CD4-positive, alpha-beta T cell treated with Interferon gamma for 1 hour (primary cell): ENCODE measurements at regions not wholly inside any gene's neighbourhood (a gene's known extent, or its start where the extent isn't known, plus 50 kb on each side); places are given as distances from the start of the nearest gene placed in this dataset.
"Not testable (repeated sequence)": the region's sequence is repeated elsewhere in the genome, so short reads cannot be mapped to it uniquely, and the experiment has no call there.

Source experiments
- DNase-seq: peaks from one replicate; pipeline ENCODE4 v3.0.0-alpha.2; 2020

- DNase-seq: no peak
Measured at GRCh38 chr6:81326881-81327561, 425.5 kb downstream of the TENT5A start.

GRCh38 chr6:81309811-81310210, 442.7 kb downstream of the TENT5A start:
- DNase-seq: no peak

- no peak for DNase-seq
Measured at GRCh38 chr6:81308577-81309279, 443.8 kb downstream of the TENT5A start.

DNA sequence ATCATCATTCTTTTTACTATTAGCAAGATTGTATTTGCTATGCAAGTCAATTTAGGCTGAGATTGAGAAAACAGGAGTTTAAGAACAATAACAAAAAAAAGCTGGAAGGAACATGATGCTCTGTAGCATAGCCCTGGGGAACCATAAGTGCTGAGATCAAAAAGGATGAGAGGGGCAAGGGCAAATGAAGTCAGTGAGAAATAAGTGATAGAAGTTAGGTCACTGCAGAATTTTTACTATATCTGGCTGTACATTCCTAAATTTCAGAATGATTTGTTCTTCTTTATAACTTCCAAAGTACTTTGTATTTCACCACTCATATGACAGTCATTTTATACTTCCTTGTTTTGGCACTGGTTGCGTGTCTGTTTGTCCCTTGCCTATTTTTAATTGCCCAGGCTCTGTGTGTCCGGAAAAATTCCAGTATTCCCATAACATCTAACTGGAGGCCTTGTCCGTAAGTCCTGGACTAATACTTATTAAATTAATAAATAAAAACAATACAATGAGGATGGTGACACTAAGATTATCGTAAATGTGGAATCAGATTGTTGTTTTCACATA, 444.7 kb downstream of the TENT5A start:
- DNase-seq: no peak

- DNase-seq: no peak
Measured at GRCh38 chr6:81304466-81304865, 448.0 kb downstream of the TENT5A start.

- DNase-seq: no peak
Measured at GRCh38 chr6:81300961-81301360, 451.5 kb downstream of the TENT5A start.

- DNase-seq: no peak
Measured at GRCh38 chr6:81298751-81299150, 453.7 kb downstream of the TENT5A start.

DNA sequence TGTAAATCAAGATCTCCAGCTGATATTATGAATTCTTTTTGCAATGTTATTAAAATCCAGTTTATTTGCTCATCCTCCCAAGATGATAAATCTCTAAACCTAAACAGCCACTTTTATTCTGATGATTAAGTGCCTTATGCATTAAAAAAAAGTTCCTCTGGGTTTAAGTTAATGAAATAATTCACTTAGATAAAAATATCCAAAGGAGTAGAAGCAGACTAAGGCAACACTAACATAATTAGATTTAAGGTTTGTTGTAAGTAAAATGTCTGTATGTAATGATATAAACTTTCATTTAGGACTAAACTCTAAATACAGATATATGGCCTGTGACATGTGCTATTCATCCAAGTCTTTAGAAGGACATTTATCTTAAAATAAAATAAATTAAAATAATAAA, 457.2 kb downstream of the TENT5A start:
- no peak for DNase-seq

GRCh38 chr6:81293896-81294295, 458.6 kb downstream of the TENT5A start:
- no peak for DNase-seq

- DNase-seq: no peak
Measured at GRCh38 chr6:81289229-81289628, 463.3 kb downstream of the TENT5A start.

DNA sequence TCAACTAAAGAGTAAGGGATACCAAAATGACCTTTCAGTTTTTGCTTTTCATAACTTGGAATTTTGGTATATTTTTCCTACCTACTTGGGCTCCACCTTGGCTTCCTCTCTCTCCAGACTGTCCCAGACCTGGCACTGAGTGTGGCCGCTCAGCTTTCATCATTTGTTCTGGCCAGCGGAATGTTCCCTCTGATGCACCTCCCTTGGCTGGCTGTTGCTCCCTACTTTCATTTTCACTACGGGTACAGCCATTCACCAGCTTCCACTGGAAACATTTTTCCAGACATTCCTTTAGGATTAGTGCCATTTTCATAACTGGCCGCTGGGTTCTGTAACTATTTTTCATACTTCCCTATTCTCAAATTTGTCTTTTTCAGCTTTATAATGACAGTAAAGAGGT, 487.4 kb downstream of the TENT5A start:
- DNase-seq: no peak

DNA sequence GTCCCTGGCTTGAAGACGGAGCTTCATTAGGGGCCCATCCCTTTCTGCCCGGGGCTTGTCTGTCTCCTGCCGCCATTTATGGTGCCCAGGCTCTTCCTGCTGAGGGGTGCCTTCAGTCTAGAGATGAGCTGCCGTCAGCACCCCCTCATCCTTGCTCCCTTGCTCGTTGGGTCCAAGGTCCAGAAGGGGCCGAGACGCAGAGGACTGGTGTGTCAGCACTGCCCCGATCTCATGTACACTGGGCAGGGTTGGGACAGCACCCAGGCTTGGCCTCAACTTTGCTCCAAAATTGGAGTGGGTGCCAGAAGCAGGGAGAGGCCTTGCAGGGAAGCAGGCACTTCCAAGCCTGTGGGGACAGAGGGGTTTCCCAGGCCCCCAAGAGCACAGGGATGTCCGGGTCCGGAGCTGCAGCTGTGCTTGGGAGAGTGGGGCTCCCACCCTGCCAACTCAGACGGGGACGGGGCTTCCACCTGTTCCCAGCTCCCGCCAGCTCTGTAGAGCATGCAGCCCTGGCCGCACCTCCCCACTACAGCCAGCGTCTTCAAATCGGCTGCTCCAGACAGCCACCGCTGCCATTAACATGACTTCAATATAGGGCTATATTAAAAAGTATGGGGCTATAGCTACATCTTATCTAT, 488.8 kb downstream of the TENT5A start:
- no peak for DNase-seq

DNA sequence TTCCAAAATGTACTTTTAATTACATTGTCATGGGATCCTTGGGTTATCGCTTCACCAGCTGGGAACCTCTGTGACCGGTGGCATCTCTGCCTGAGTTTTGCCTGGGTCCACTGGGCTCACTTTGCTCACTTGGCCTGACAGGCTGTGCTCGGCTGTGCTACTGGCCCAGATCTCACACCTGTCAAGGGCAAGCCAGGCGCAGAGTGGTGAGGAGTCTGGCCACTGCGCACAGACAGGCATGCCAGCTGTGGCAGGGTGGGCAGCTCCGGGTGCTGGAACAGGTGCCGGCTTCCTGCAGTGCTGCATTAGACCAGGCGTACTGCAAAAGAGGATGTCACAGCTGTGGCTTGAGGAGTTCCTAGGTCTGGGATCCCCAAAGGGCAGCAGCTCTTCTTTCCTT, 489.8 kb downstream of the TENT5A start:
- no peak for DNase-seq

DNA sequence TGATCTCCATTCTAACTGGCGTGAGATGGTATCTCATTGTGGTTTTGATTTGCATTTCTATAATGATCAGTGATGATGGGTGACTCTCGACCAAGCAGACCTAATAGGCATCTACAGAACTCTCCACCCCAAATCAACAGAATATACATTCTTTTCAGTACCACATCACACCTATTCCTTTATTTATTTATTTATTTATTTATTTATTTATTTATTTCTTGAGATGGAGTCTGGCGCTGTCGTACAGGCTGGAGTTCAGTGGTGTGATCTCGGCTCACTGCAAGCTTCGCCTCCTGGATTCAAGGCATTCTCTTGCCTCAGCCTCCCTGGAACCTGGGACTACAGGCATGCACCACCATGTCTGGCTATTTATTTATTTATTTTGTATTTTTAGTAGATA, 496.3 kb downstream of the TENT5A start:
- DNase-seq: not testable (repeated sequence)

- DNase-seq: no peak
Measured at GRCh38 chr6:81253821-81254220, 498.7 kb downstream of the TENT5A start.

DNA sequence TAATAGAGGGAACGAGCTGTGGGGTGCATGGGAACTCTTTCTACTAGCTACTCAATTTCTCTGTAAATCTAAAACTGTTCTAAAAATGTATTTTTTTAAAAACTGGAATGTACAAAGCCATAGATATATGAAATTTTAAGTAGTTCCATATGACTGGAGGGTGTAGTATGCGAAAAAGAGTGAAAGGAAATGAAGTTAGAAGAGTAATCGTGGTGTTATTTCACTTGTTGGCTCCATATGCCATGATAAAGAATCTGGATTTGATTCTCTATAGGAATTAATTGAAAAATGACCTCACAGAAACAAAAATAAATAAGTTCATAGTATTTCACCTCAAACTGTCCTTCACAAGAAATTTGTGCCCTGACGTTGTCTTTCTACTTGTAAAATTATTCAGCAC, 500.2 kb downstream of the TENT5A start:
- DNase-seq: no peak

- DNase-seq: no peak
Measured at GRCh38 chr6:81246200-81246599, 506.3 kb downstream of the TENT5A start.

- no peak for DNase-seq
Measured at GRCh38 chr6:81242624-81243023, 509.9 kb downstream of the TENT5A start.

- DNase-seq: no peak
Measured at GRCh38 chr6:81241126-81242041, 511.1 kb downstream of the TENT5A start.

DNA sequence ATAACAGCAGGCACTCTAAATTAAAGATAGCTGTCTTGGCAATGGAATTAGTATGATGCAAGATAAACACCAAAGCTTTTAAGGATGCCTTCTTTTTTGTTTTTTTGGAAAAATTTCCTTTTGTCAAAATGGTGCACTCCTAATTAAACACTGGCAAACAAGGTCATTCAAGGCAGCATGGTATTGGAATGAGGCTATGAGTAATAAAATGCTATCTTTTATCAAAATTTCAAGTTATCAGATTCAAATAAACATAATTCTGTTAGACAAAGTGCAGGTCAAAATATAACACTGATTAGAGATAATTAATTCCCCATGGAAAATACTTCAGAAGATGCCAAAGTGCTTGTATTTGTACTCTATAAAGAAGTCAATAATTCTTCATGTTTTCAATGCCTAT, 514.1 kb downstream of the TENT5A start:
- DNase-seq: no peak

DNA sequence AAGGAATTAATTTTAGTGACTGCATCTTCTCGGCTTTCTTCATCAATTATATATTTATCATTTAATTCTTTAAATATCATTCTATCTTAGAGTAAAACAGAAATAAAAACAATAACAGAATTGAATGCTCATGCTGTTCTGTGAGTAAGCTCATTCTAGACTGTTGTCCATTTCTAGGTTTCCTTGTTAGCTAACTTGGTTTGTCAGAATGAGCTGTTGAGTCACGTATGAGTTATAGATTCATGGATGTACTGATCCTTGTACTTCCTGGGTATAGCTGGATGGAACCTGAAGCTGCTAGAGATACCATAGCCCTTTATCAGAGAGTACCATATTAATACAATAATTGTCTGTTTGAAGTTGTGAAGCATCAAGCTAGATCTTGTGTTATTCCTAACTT, 515.3 kb downstream of the TENT5A start:
- no peak for DNase-seq

DNA sequence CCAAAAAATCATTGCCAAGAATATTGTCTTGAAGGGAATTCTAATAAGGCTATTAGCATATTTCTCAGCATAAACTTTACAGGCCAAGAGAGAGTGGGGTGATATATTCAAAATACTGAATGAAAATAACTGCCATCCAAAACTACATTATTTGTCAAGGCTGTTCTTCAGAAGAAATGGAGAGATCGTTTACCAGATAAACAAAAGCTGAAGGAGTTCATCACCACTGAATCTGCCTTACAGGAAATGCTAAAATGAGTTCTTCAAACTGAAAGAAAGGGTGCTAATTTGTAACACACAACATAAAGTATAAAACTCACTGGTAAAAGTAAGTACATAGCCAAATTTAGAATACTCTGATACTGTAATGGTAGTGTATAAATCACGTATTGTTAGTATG, 517.0 kb downstream of the TENT5A start:
- no peak for DNase-seq

DNA sequence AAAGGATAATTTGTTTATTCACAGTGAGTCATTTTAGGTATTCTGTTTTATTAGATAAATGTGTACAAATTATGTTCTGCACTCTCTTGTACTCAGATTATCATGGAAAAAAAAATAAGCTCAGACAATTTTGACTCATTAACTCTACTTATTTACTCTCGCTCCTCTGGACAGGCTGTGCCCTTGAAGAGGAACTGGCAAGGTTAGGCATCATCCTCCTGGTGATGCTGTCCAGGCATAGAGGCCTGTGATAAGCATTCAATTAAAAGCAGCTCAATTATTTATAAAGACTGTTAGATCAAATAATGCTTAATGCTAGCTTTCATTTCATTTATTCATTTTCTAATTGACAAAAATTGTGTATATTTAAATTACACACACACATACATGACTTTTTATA, 518.5 kb downstream of the TENT5A start:
- DNase-seq: no peak
